AG04450 (cell line): ENCODE measurements at regions not wholly inside any gene's neighbourhood (a gene's known extent, or its start where the extent isn't known, plus 50 kb on each side); places are given as distances from the start of the nearest gene placed in this dataset.

Source experiments
- CTCF ChIA-PET: fragments of 300-600, 350-600 bp; formaldehyde crosslinking; extraction: SDS; loops from one replicate; lab custom pipeline; 2022; ENCODE audit warnings: antibody characterized with exemption, inconsistent platforms; lab: Charles Lee
- POLR2A ChIA-PET: fragments of 350-600 bp; formaldehyde crosslinking; extraction: SDS; loops from one replicate; lab custom pipeline; 2021; ENCODE audit warnings: antibody characterized with exemption, inconsistent platforms; lab: Yijun Ruan, JAX
- DNase-seq: peaks from one replicate; pipeline ENCODE4 v3.0.0-alpha.2; 2011; ENCODE audit warnings: low read depth, low spot score
- H3K27ac ChIP-seq: one replicate; pipeline ENCODE4 v1.5.1; 2012; ENCODE audit warnings: low read depth, low read length, control low read depth
- H3K27me3 ChIP-seq: one replicate; pipeline ENCODE4 v1.6.0; 2012; ENCODE audit warnings: low read length; ENCODE audit not compliant: control insufficient read depth, insufficient read depth
- H3K4me3 ChIP-seq: 2 replicates; pipeline ENCODE4 v1.5.1; 2011; ENCODE audit warnings: mild to moderate bottlenecking, low read depth, low read length, control low read depth
- H3K9me3 ChIP-seq: 2 replicates; pipeline ENCODE4 v1.5.1; 2012; ENCODE audit warnings: low read length; ENCODE audit not compliant: control insufficient read depth, insufficient read depth
- TF ChIP-seq, protein P1 (sequence below): IDR thresholded peaks from 2 replicates; pipeline ENCODE4 v1.5.1; 2011; ENCODE audit warnings: low read depth, low read length, control low read depth, inconsistent platforms

DNA sequence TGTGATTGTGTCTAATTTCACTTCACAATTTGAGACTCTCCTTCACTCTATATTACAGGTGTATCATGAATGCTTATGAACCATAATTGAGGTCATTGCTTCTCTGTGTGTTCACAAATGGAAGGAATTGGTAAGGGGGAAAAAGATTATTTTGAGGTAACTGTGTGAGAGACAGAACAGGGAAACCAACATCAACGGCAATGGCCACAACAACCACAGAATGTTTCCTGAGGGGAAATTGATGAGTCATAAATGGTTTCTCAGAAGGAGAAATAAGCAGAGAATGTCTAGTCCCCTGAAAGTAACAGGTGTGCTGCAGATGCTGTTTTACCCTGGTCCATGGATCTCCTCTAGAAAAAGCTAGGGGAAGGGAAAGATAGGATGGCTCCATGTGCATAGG is 361.2 kb upstream of the GALNT5 start:
- Histone ChIP-seq H3K4me3 (no peak overlapping the region), H3K9me3 (no peaks in the 10 kb centered on the region), H3K27ac (no peak overlapping the region), H3K27me3 (no peaks in the 10 kb centered on the region)
- ChIA-PET POLR2A (no interaction called here), CTCF (interaction anchor here (0.7 kb wide), 1 partner anchor 1519 kb away, joined by 4 read pairs; no protein-coding TSS in a partner anchor)
- no peak for DNase-seq
- TF ChIP-seq, protein P1, sequence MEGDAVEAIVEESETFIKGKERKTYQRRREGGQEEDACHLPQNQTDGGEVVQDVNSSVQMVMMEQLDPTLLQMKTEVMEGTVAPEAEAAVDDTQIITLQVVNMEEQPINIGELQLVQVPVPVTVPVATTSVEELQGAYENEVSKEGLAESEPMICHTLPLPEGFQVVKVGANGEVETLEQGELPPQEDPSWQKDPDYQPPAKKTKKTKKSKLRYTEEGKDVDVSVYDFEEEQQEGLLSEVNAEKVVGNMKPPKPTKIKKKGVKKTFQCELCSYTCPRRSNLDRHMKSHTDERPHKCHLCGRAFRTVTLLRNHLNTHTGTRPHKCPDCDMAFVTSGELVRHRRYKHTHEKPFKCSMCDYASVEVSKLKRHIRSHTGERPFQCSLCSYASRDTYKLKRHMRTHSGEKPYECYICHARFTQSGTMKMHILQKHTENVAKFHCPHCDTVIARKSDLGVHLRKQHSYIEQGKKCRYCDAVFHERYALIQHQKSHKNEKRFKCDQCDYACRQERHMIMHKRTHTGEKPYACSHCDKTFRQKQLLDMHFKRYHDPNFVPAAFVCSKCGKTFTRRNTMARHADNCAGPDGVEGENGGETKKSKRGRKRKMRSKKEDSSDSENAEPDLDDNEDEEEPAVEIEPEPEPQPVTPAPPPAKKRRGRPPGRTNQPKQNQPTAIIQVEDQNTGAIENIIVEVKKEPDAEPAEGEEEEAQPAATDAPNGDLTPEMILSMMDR = no peak

DNA sequence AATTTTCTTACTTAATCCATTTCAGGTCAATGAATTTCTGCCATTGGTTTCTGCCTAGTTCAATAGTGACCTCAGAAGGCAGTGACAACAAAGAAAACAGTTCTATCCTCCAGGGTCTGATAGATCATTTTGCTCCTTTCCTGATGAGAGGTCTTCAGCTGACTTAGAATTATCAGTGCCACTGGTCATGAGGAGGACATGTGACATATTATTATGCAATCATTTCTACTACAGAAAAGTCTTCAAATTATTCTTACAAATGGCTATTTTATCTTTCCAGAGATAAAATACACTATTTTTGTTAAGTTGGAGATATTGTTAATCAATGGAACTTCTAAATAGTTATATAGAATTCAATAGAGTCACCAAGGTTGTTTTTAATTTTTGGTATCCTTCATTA is 360.0 kb upstream of the GALNT5 start:
- DNase-seq = no peak
- no peak overlapping the region for H3K27ac ChIP-seq
- TF ChIP-seq, protein P1 = no peak
- H3K4me3 ChIP-seq = no peak overlapping the region
- ChIA-PET POLR2A (no interaction called here), CTCF (no interaction called here)
- no peaks in the 10 kb centered on the region for H3K9me3 ChIP-seq
- no peaks in the 10 kb centered on the region for H3K27me3 ChIP-seq

DNA sequence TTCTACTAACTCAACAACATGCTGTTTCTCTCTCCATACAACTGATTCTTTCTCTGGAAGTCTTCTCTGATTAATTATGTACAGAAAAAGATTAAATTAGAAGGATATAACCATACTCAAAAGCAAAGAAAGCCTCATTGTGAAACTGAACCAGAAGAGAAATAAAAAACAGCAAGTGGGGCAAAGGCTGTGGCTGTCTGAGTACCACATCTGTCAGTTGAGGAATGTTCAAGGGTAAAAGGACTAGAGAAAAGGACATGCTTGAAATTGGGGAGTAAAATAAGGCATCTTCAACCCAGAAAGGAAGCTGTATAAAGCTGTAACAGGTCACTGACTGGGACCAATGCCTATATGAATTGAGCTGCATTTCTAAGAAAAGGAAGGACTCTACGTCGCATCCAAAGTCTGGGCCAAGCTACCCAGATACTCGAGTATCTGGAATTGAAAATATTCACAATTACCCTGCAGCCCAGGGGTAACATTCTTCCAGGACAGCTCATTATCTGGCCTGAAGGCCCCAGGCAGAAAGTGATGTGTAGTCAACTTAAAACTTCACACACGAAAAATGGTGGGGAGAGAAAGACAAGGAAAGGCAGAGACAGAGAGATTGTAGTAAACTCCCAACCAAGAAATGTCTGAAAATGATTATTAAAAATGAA is 356.0 kb upstream of the GALNT5 start:
- CTCF ChIA-PET = interaction anchor here (1.3 to 2.2 kb wide), 2 partner anchors 9 to 292 kb away, joined by 4 to 5 read pairs; no protein-coding TSS in a partner anchor
- no peaks in the 10 kb centered on the region for H3K27me3 ChIP-seq

DNA sequence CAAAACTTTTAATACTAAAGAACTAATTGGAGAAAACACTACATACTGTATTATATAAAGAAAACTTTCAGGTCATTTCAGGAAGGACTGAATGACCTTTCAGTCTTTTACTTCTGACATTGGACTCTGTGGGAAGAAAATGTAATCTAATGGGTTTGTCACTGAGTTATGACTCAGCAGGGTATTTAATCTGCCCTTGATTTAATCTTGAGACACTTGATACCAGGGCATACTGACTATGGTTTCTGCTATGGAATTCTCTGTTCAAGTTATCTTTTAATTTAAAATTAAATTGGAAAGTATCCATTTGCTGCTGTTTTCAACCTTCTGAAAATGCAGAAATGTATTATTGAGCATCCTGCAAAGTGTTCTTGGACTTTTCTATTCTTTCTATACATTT is 354.2 kb upstream of the GALNT5 start:
- Histone ChIP-seq H3K27ac (no peak overlapping the region), H3K4me3 (no peak overlapping the region), H3K27me3 (no peaks in the 10 kb centered on the region), H3K9me3 (no peaks in the 10 kb centered on the region)
- DNase-seq = no peak
- TF ChIP-seq, protein P1 = no peak
- ChIA-PET POLR2A (no interaction called here), CTCF (no interaction called here)

More for the DNA sequence above, 356.0 kb upstream of the GALNT5 start:
- H3K27ac ChIP-seq = no peak overlapping the region
- DNase-seq = no peak
- POLR2A ChIA-PET = no interaction called here
- no peak overlapping the region for H3K4me3 ChIP-seq
- H3K9me3 ChIP-seq = no peaks in the 10 kb centered on the region
- TF ChIP-seq, protein P1 = no peak

DNA sequence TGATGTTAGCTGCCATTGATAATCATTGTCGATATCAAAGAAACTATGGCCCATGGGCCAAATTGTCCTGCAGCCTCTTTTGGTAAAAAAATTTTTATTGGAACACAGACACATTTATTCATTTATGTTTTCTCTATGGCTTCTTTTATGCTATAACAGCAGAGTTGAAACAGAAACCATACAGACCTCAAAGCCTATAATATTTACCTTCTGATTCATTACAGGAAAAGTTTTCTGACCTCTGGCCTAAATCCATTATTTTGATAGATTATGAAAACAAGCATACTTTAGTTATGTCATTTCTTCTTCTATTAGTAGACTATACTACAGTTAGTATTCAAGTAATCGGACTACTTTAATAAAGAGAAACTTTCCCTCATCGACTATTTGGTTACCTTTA is 349.7 kb upstream of the GALNT5 start:
- ChIA-PET POLR2A (no interaction called here), CTCF (interaction anchor here (1.4 kb wide), 1 partner anchor 286 kb away, joined by 5 read pairs; no protein-coding TSS in a partner anchor)
- Histone ChIP-seq H3K27ac (no peak overlapping the region), H3K9me3 (no peaks in the 10 kb centered on the region), H3K4me3 (no peak overlapping the region), H3K27me3 (no peaks in the 10 kb centered on the region)
- TF ChIP-seq, protein P1 = no peak
- DNase-seq = no peak
